ENCODE measurements at regions not wholly inside any gene's neighbourhood (a gene's known extent, or its start where the extent isn't known, plus 50 kb on each side); places are given as distances from the start of the nearest gene placed in this dataset.

- no peak for DNase-seq (ENCODE audit: low spot score)
Observed at GRCh38 chr13:73287831-73288230, 229.0 kb downstream of the KLF5 start.

DNA sequence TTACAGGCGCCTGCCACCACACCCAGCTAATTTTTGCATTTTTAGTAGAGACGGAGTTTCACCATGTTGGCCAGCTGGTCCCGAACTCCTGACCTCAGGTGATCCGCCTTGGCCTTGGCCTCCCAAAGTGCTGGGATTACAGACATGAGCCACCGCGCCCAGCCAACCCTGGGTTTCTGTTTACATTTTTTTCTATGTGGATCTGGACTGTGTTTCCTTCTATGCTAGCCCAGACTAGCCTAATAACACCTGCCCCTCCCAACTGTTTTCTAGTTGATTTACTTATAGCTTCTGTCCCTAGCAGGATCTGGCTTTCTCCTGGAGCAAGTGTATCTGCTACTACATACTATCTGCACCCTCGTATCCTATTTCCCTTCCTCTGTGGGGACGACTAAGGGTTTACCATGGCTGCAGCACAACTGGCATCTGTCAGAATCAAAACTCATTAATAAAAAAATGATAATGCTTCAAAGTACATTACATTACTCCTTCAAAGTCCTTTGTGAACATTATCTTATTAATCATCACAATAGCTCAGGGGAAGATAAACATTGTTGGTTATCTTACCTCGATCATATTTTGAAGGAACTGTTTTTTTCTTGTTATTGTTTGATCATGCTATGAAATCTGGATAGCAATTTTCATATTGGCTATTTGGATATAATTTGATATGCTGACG, 228.3 kb downstream of the KLF5 start:
- no peak for DNase-seq (ENCODE audit: low spot score)

GRCh38 chr13:73286177-73286576, 227.4 kb downstream of the KLF5 start:
- DNase-seq (ENCODE audit: low spot score), result no peak

- DNase-seq (ENCODE audit: low spot score), result no peak
Observed at GRCh38 chr13:73284081-73284874, 225.5 kb downstream of the KLF5 start.

- DNase-seq (ENCODE audit: low spot score), result no peak
Observed at GRCh38 chr13:73283636-73284035, 224.8 kb downstream of the KLF5 start.

DNA sequence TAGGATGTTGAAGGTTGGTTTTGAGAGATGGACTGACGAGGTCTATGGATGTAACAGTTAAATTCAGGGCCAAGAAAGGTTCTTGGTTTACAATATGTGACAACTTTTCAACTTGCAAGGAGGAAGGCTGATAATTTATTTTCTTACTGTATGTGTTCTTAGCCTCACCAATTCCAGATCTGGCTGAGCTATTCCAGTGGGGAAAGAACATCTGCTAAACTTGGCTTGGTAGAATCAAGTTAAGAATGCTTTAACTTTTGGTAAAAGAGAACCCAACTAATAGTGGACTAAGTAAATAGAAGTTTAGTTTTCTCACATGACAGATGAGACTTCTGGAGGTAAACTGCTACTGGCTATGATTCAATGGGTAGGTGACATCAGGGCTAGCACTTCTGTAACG, 222.9 kb downstream of the KLF5 start:
- DNase-seq (ENCODE audit: low spot score), result no peak

DNA sequence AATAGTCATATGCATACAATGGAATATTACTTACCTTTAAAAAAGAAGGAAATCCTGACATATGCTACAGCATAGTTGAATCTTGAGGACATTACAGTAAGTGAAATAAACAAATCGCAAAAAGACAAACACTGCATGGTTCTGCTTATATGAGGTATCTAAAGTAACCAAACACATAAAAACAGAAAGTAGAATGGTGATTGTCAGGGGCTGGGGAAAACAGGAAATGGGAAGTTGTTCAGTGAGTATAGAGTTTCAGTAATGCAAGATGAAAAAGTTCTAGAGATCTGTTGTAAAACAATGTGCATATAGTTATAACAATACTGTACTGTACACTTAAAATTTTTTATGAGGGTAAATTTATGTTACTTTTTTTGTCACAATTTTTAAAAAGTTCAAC, 219.4 kb downstream of the KLF5 start:
- no peak for DNase-seq (ENCODE audit: low spot score)

GRCh38 chr13:73275163-73275562, 216.4 kb downstream of the KLF5 start:
- no peak for DNase-seq (ENCODE audit: low spot score)

DNA sequence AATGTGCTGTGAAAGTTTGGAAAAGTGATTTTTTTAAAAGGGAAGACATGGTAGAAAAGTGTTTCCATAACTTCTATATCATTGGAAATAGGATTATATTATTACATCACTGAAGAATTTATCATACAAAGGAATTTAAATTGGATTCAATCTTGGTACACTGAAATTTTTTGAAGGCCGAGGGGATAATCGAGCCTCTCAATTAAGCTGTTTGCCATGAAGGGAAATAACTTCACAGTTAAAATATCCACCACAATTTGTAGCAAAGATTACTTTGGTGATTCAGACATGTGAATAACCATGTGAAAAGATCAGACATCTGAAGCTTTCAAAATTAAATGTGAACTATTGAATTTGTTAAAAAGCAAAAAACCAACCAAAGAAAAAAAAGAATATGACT, 215.3 kb downstream of the KLF5 start:
- no peak for DNase-seq (ENCODE audit: low spot score)

DNA sequence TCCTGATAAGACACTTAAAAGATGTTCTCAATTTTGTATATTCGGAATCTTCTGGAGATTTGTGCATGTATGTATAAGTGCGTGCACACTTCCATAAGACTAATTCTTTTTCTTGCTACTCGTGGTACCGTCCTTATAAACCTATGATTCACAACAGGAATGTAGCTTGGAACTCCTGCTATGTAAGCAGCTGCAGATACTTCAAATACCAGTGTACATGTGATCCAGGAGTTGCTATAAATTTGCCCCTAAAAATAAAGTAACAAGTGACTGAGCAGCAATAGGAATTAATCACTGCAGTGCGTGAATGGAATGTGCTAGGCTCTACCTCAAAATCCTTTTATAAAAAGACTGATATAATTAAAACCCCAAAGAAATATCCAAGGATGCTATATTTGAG, 214.9 kb downstream of the KLF5 start:
- DNase-seq (ENCODE audit: low spot score), result no peak

DNA sequence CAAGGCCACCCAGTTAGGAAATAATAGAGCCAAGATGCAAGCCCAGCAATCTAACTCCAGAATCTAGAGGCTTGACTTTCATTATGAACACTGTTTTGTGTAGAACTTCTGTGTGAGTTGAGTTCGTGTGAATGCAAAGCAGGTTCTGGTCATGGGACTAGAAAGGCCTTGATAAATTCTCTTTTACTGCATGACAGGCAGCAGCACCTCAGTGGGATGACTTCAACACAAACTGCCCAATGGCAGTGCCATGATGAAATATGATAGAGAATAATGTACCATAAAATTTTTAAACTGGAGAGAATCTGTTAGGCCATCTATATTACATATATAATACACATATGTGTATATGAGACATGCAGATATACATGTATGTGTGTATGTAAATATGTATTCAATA, 214.5 kb downstream of the KLF5 start:
- no peak for DNase-seq (ENCODE audit: low spot score)

DNA sequence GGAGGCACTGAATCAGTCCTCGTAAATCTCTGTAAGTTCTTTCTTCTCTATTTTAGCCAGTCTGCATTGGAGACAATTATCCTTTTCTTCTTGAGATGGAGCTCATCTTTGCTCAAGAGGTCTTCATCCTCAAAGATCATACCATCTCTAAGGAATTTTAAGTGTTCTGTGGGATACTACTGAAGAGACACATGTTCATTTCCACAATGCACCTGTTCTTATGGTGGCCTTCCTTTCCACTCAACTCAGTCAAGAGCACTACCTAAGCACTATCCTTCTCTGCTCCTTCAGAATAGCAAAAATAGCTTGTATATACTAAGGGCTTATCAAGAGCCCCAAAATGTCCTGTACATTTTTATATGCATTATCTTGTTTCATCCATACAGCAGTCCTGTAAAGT, 214.0 kb downstream of the KLF5 start:
- no peak for DNase-seq (ENCODE audit: low spot score)

DNA sequence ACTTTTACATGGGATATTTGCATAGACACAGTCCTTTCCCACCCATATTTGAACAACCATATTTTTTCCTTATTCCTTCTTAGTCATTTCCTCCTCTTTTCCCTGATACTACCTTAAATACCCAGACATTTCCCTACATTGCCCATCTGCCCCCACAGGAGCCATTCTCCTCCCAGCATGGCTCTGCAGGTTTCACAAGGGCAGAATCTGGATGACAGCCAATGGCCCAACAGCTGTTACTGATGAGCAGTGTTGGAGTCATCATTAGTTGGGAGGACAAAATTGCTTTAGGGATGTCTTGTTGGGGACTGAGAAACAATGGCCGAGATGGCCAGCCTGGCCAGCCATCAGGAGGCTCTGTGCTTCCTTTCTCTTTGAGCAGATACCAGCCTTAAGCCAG, 209.5 kb downstream of the KLF5 start:
- DNase-seq (ENCODE audit: low spot score), result no peak

DNA sequence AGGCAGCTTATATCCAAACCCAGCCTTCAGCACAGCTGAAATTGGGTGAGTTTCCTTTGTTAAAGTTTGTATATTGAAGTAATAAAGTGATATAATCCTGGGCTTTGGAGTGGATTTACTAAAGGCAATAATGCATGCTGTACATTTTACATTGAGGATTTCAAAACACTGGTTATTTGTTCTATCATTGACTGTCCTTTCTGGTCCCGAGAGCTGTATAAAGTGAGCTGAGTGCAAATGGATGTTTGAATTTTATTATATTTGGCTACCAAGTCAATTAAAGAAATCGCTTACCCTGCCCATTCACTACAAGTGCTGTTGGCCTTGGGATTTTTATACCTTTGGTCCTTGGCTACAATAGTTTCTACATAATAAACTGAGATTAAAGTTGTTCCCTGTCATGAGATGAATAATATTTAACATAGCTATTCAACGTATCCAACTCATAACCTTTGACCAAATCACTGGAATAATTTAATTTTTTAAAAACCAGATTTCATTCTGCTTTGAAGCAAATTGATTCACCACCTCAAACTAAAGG, 207.9 kb downstream of the KLF5 start:
- no peak for DNase-seq (ENCODE audit: low spot score)

- no peak for DNase-seq (ENCODE audit: low spot score)
Observed at GRCh38 chr13:73262862-73263627, 204.2 kb downstream of the KLF5 start.

GRCh38 chr13:73261739-73262216, 203.0 kb downstream of the KLF5 start:
- DNase-seq (ENCODE audit: low spot score), result no peak

DNA sequence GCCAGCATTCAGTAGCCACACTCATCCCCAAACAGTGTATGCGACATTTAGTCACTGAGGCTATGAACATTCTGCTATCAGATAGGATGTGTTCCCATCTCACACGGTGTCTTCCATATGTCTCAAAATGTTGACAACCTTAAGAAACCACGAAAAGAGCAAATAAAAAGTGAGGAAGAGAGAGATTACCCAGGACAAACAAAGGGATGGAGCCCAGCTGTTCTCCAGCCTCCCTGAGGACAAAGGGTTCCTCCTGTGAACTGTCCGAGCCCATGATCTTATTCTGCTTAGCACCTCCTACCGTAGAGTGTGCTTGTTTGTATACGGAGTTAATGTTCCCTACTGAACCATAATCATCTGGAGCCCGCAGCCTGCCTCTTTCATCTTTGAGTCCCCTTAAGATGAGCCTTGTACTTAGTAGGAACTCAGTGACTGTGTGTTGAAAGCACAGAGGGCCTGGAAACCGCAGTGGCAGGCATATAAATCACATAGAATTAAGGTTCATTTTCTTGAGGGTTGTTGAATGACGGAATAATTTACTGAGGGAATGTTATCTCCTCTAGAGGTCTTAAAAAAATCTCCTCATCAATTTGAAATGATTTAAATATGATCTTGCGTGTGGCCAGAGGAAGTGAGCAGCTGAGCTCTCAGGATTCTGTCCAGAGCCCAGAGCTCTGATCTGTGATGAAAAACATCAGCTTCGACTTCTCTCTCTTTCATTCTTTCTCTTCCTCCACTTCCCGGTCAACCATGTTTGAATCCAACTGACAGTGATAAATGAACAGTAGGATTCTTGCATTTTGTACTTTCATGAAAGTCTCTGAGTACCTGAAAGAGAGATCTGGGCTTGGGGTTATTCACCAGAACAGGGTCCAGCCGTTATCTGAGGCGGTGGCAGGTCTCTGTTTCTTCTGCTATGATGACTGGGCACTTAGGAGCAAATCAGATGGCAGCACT, 200.5 kb downstream of the KLF5 start:
- DNase-seq (ENCODE audit: low spot score), result no peak

- DNase-seq (ENCODE audit: low spot score), result no peak
Observed at GRCh38 chr13:73258406-73258805, 199.6 kb downstream of the KLF5 start.

DNA sequence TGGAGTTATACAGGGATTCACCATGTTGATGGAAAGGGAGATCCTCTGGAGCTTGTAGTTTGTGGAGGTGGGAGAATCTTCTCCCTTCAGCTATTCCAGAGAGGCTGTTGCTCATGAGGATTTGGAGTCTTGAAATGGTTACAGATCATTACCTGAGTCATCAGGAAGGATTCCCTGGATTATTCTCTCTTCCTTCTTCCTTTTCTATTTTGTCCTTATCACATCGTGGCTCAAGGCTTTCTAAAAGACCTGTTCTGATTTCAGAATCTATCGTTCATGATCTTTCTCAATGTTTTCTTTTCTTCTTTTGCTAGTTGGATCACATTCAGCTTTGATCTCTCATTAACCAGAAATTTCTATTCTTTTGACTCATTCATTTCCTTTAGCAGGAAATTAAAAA, 196.0 kb downstream of the KLF5 start:
- DNase-seq (ENCODE audit: low spot score), result no peak

GRCh38 chr13:73251626-73252265, 192.9 kb downstream of the KLF5 start:
- no peak for DNase-seq (ENCODE audit: low spot score)

GRCh38 chr13:73250061-73250460, 191.3 kb downstream of the KLF5 start:
- no peak for DNase-seq (ENCODE audit: low spot score)
